T follicular helper cell (primary cell): ENCODE measurements at regions not wholly inside any gene's neighbourhood (a gene's known extent, or its start where the extent isn't known, plus 50 kb on each side); places are given as distances from the start of the nearest gene placed in this dataset.
"Not testable (repeated sequence)": the region's sequence is repeated elsewhere in the genome, so short reads cannot be mapped to it uniquely, and the experiment has no call there.

Experiments used
- DNase-seq: peaks from one replicate; pipeline ENCODE4 v3.0.0-alpha.2; 2020; ENCODE audit warnings: low read depth

- no peak for DNase-seq
Measured at GRCh38 chr1:2949966-2950925, 71.0 kb upstream of the ACTRT2 start.

GRCh38 chr1:2950926-2951305, 70.4 kb upstream of the ACTRT2 start:
- no peak for DNase-seq

- DNase-seq = no peak
Measured at GRCh38 chr1:2951856-2952255, 69.4 kb upstream of the ACTRT2 start.

- no peak for DNase-seq
Measured at GRCh38 chr1:2952371-2952770, 68.9 kb upstream of the ACTRT2 start.

GRCh38 chr1:2952992-2953391, 68.3 kb upstream of the ACTRT2 start:
- DNase-seq = no peak

GRCh38 chr1:2953688-2954285, 67.5 kb upstream of the ACTRT2 start:
- DNase-seq = no peak

- no peak for DNase-seq
Measured at GRCh38 chr1:2955652-2956051, 65.6 kb upstream of the ACTRT2 start.

- DNase-seq = no peak
Measured at GRCh38 chr1:2956576-2956975, 64.7 kb upstream of the ACTRT2 start.

GRCh38 chr1:2957329-2957728, 63.9 kb upstream of the ACTRT2 start:
- no peak for DNase-seq

- not testable (repeated sequence) for DNase-seq
Measured at GRCh38 chr1:2959881-2960280, 61.4 kb upstream of the ACTRT2 start.

GRCh38 chr1:2961081-2961480, 60.2 kb upstream of the ACTRT2 start:
- DNase-seq = no peak

- DNase-seq = no peak
Measured at GRCh38 chr1:2961661-2962060, 59.6 kb upstream of the ACTRT2 start.

GRCh38 chr1:2962061-2962460, 59.2 kb upstream of the ACTRT2 start:
- DNase-seq = no peak

- no peak for DNase-seq
Measured at GRCh38 chr1:2962541-2962940, 58.7 kb upstream of the ACTRT2 start.

GRCh38 chr1:2962946-2963345, 58.3 kb upstream of the ACTRT2 start:
- no peak for DNase-seq

- no peak for DNase-seq
Measured at GRCh38 chr1:2965676-2966075, 55.6 kb upstream of the ACTRT2 start.

- DNase-seq = no peak
Measured at GRCh38 chr1:2966449-2967328, 54.6 kb upstream of the ACTRT2 start.

- no peak for DNase-seq
Measured at GRCh38 chr1:2967329-2967725, 53.9 kb upstream of the ACTRT2 start.

GRCh38 chr1:2967881-2968280, 53.4 kb upstream of the ACTRT2 start:
- DNase-seq = no peak

- no peak for DNase-seq
Measured at GRCh38 chr1:2968471-2968881, 52.8 kb upstream of the ACTRT2 start.

- no peak for DNase-seq
Measured at GRCh38 chr1:2969011-2969844, 52.0 kb upstream of the ACTRT2 start.
